Left ventricle myocardium inferior (tissue), 1 donor: ENCODE measurements at regions not wholly inside any gene's neighbourhood (a gene's known extent, or its start where the extent isn't known, plus 50 kb on each side); places are given as distances from the start of the nearest gene placed in this dataset.

ENCODE experiments used
- DNase-seq: peaks from one replicate; pipeline ENCODE4 v3.0.0-alpha.2; 2020
- H3K27ac ChIP-seq: fragments of 200-600 bp; replicated peaks from 2 replicates; pipeline ENCODE4 v1.8.0; 2021
- H3K27me3 ChIP-seq: fragments of 200-600 bp; 2 replicates; pipeline ENCODE4 v1.8.0; 2021; ENCODE audit warnings: low read depth
- H3K36me3 ChIP-seq: fragments of 200-600 bp; 2 replicates; pipeline ENCODE4 v1.8.0; 2021
- H3K4me1 ChIP-seq: fragments of 200-600 bp; 2 replicates; pipeline ENCODE4 v1.8.0; 2021
- H3K4me3 ChIP-seq: fragments of 200-600 bp; 2 replicates; pipeline ENCODE4 v1.8.0; 2021; ENCODE audit warnings: mild to moderate bottlenecking, moderate library complexity
- H3K9me3 ChIP-seq: fragments of 200-600 bp; replicated peaks from 2 replicates; pipeline ENCODE4 v1.8.0; 2021
- CTCF ChIP-seq: fragments of 200-600 bp; IDR thresholded peaks from 2 replicates; pipeline ENCODE4 v1.8.0; 2021; ENCODE audit warnings: antibody characterized with exemption, mild to moderate bottlenecking, borderline replicate concordance
- intact Hi-C: fragments of 100-400 bp; cut with micrococcal nuclease; formaldehyde crosslinking; loops from one replicate; pipeline ENCODE4 v1.11.0; 2022
- donor health status: DM: no; HTN: yes; CAD: no; lungs with severe emphysema.

DNA sequence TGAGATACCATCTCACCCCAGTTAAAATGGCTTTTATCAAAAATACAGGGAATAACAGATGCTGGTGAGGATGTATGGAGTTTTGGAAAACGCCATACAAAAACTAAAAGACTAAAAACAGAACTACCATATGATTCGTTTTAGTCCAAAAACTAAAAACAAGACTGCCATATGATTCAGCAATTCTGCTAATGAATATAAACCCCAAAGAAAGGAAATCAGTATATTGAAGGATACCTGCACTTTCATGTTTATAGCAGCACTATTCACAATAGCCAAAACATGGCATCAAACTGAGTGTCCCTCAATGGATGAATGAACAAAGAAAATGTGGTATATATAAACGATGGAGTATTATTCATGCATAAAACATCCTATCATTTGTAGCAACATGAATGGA lies 224.4 kb upstream of the MC4R start:
- Histone ChIP-seq H3K4me1 (no peaks in the 10 kb centered on the region), H3K27me3 (no peaks in the 10 kb centered on the region), H3K36me3 (no peaks in the 10 kb centered on the region), H3K27ac (no peak overlapping the region), H3K4me3 (no peak overlapping the region), H3K9me3 (no peaks in the 10 kb centered on the region)
- TF ChIP-seq CTCF = no peak
- intact Hi-C loops = no loop called here
- no peak for DNase-seq

DNA sequence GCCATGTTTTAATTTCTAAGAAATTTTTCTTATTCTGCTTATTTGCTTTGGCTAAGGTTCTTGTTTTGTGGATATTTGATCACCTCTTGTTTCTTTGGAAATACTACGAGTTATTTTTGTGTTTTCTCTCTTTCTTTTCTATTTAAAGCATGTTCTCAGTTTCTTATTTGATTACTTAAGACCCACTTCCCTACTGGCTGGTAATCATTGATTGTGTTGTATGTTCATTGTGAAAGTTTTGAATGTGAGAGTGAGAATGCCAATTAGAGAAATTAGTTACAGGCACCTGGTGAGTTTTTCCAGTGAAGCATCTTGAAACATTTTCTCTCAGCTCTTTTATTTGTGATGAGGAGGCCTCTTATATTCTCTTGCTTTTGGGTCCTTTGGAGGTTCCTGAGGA lies 226.7 kb upstream of the MC4R start:
- Histone ChIP-seq H3K4me3 (no peak overlapping the region), H3K4me1 (no peaks in the 10 kb centered on the region), H3K36me3 (no peaks in the 10 kb centered on the region), H3K27me3 (no peaks in the 10 kb centered on the region), H3K9me3 (no peaks in the 10 kb centered on the region), H3K27ac (no peak overlapping the region)
- no peak for TF ChIP-seq CTCF
- DNase-seq = no peak
- intact Hi-C loops = no loop called here

DNA sequence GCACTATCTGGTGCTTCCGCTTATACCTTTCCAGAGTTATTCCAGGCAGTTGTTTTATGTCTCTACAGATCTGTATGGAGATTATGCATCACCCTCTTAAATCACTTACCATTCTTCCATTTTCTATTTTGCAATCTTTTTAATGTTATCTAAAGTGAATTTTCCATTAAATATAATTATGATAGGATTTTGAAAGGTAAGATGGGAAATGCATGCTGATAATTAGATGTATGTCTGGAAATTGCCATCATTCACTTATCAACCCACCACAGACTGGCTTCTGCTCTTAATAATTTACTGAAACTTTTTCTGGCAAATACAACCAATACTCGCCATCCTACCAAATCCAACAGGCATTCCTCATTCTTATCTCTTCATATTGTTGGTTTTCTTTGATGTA lies 227.4 kb upstream of the MC4R start:
- no peak for TF ChIP-seq CTCF
- no peak overlapping the region for H3K27ac ChIP-seq
- no peaks in the 10 kb centered on the region for H3K36me3 ChIP-seq
- no peaks in the 10 kb centered on the region for H3K27me3 ChIP-seq
- no peak overlapping the region for H3K4me3 ChIP-seq
- intact Hi-C loops = no loop called here
- DNase-seq = no peak
- H3K4me1 ChIP-seq = no peaks in the 10 kb centered on the region
- no peaks in the 10 kb centered on the region for H3K9me3 ChIP-seq

DNA sequence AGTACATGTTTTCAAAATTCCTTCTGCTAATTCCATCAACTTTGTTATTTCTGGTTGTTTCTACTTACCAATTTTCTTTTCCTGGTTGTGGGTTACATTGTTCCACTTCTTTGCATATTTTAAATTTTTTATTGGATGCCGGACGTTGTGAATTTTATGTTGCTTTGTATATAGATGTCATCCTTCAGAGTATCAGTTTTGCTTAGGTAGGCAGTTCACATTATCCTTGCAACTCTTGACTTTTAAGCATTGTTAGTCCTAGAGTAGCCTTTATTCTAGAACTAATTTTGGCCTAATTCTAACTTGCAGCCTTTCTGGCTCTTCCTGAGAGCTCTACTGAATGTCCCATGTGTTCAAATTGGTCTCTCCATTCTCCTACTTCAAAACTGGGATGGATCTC lies 228.7 kb upstream of the MC4R start:
- Histone ChIP-seq H3K27ac (no peak overlapping the region), H3K27me3 (no peaks in the 10 kb centered on the region), H3K4me1 (no peaks in the 10 kb centered on the region), H3K4me3 (no peak overlapping the region), H3K9me3 (no peaks in the 10 kb centered on the region), H3K36me3 (no peaks in the 10 kb centered on the region)
- intact Hi-C loops = no loop called here
- no peak for TF ChIP-seq CTCF
- no peak for DNase-seq

GRCh38 chr18:60623331-60623730 lies 250.8 kb upstream of the MC4R start:
- TF ChIP-seq CTCF = no peak
- no peak for DNase-seq
- no peak overlapping the region for H3K27ac ChIP-seq
- no peaks in the 10 kb centered on the region for H3K9me3 ChIP-seq
- intact Hi-C loops = no loop called here
- no peaks in the 10 kb centered on the region for H3K4me1 ChIP-seq
- no peaks in the 10 kb centered on the region for H3K36me3 ChIP-seq
- no peaks in the 10 kb centered on the region for H3K27me3 ChIP-seq
- H3K4me3 ChIP-seq = no peak overlapping the region

- Histone ChIP-seq H3K4me1 (no peaks in the 10 kb centered on the region), H3K27me3 (no peaks in the 10 kb centered on the region), H3K27ac (no peak overlapping the region), H3K36me3 (no peaks in the 10 kb centered on the region), H3K9me3 (no peaks in the 10 kb centered on the region), H3K4me3 (no peak overlapping the region)
- no peak for TF ChIP-seq CTCF
- intact Hi-C loops = no loop called here
- DNase-seq = no peak
These were observed 251.6 kb upstream of the MC4R start for GRCh38 chr18:60624207-60624606.
